Endothelial cell of umbilical vein (primary cell): ENCODE measurements at regions not wholly inside any gene's neighbourhood (a gene's known extent, or its start where the extent isn't known, plus 50 kb on each side); places are given as distances from the start of the nearest gene placed in this dataset.

Source experiments
- BruUV-seq: library from RNA; stranded (reverse); fragments of 400-500 nt; replicated peaks from 2 replicates; lab custom pipeline; 2021; lab: Mats Ljungman, UMichigan
- CTCF ChIA-PET: fragments of 300-600, 350-600 bp; sonication (Branson Sonifier 250); formaldehyde crosslinking; loops from one replicate; lab custom pipeline; 2021; ENCODE audit warnings: antibody characterized with exemption, inconsistent platforms; lab: Charles Lee
- POLR2A ChIA-PET: fragments of 300-600, 350-600 bp; sonication (Branson Sonifier 250); formaldehyde crosslinking; loops from one replicate; lab custom pipeline; 2021; ENCODE audit warnings: antibody characterized with exemption, inconsistent platforms; lab: Charles Lee
- DNase-seq: peaks from one replicate; pipeline ENCODE4 v3.0.0-alpha.2; 2011; ENCODE audit warnings: low read depth, low spot score
- FAIRE-seq: peaks from 2 replicates; lab custom pipeline; 2011; peaks lifted over from hg19 to GRCh38; lab: Jason Lieb, UNC
- H2AFZ ChIP-seq: 2 replicates; pipeline ENCODE4 v1.6.0; 2012; ENCODE audit warnings: low read depth, low read length, control low read depth, inconsistent platforms
- H3K27ac ChIP-seq: 2 replicates; pipeline ENCODE4 v1.5.1; 2011; ENCODE audit warnings: low read depth, mild to moderate bottlenecking, control low read depth, low read length, moderate library complexity; ENCODE audit not compliant: insufficient read depth
- H3K27me3 ChIP-seq, 2 experiments: 2 replicates each; pipeline versions ENCODE4 v1.6.0 to v1.6.1; 2011; ENCODE audit warnings: low read length in 2 of 2, mixed read lengths in 1 of 2; ENCODE audit not compliant: control insufficient read depth in 2 of 2, insufficient read depth in 2 of 2
- H3K36me3 ChIP-seq, 2 experiments: 2 replicates in 1 of 2; 3 replicates in 1 of 2; pipeline ENCODE4 v1.5.1; 2011; ENCODE audit warnings: low read length in 2 of 2, mild to moderate bottlenecking in 1 of 2, moderate library complexity in 1 of 2; ENCODE audit not compliant: control insufficient read depth in 2 of 2, insufficient read depth in 2 of 2; ENCODE audit errors: extremely low read depth in 1 of 2
- H3K4me1 ChIP-seq: 3 replicates; pipeline ENCODE4 v1.5.1; 2011; ENCODE audit warnings: mild to moderate bottlenecking, low read length; ENCODE audit not compliant: control insufficient read depth, insufficient read depth; ENCODE audit errors: extremely low read depth
- H3K4me2 ChIP-seq: 2 replicates; pipeline ENCODE4 v1.6.1; 2011; ENCODE audit warnings: low read length, control low read depth, mixed read lengths; ENCODE audit not compliant: insufficient read depth
- H3K4me3 ChIP-seq, 3 experiments: fragments of 200-600 bp in 1 of 3; sonication (generic), shearing (Covaris generic) in 1 of 3; replicated peaks in 1 of 3; 2 replicates each; pipeline ENCODE4 v1.5.1; 2011 to 2016; ENCODE audit warnings: control low read depth in 3 of 3, low read length in 3 of 3, mild to moderate bottlenecking in 2 of 3, inconsistent platforms in 1 of 3, low read depth in 1 of 3, moderate library complexity in 1 of 3; ENCODE audit not compliant: insufficient read depth in 1 of 3
- H3K79me2 ChIP-seq: 2 replicates; pipeline ENCODE4 v1.6.0; 2012; ENCODE audit warnings: low read length, inconsistent platforms; ENCODE audit not compliant: control insufficient read depth, insufficient read depth
- H3K9ac ChIP-seq: replicated peaks from 2 replicates; pipeline ENCODE3; 2011; ENCODE audit warnings: low read length, control low read depth; ENCODE audit not compliant: insufficient read depth; ENCODE audit errors: extremely low read depth
- H3K9me1 ChIP-seq: replicated peaks from 3 replicates; pipeline ENCODE4 v1.6.0; 2011; ENCODE audit warnings: mild to moderate bottlenecking, low read length; ENCODE audit not compliant: control insufficient read depth, insufficient read depth; ENCODE audit errors: extremely low read depth
- H3K9me3 ChIP-seq: replicated peaks from 2 replicates; pipeline ENCODE4 v1.5.1; 2012; ENCODE audit warnings: low read length, inconsistent platforms; ENCODE audit not compliant: control insufficient read depth, insufficient read depth
- H4K20me1 ChIP-seq: replicated peaks from 2 replicates; pipeline ENCODE3; 2011; ENCODE audit warnings: mild to moderate bottlenecking, low read length; ENCODE audit not compliant: control insufficient read depth, insufficient read depth; ENCODE audit errors: extremely low read depth
- CTCF ChIP-seq, 2 donors: IDR thresholded peaks; 1 replicate in 1 of 2; 2 replicates in 1 of 2; pipeline ENCODE4 v1.5.1; 2011; ENCODE audit warnings: low read length in 2 of 2, mild to moderate bottlenecking in 2 of 2, moderate library complexity in 2 of 2, control low read depth in 1 of 2, inconsistent platforms in 1 of 2, low read depth in 1 of 2; ENCODE audit not compliant: insufficient read depth in 1 of 2; ENCODE audit errors: extremely low read depth in 1 of 2
- EZH2 ChIP-seq: IDR thresholded peaks from 2 replicates; pipeline ENCODE4 v1.6.1; 2012; ENCODE audit warnings: borderline replicate concordance, low read depth, mild to moderate bottlenecking, moderate library complexity, low read length, inconsistent platforms; ENCODE audit not compliant: severe bottlenecking
- FOS ChIP-seq: IDR thresholded peaks from 2 replicates; pipeline ENCODE4 v1.6.1; 2011; ENCODE audit warnings: mild to moderate bottlenecking, low read length, moderate library complexity, borderline replicate concordance; ENCODE audit not compliant: insufficient read depth
- GATA2 ChIP-seq: IDR thresholded peaks from 2 replicates; pipeline ENCODE4 v1.7.0; 2011; ENCODE audit warnings: low read depth, mild to moderate bottlenecking, moderate library complexity, mixed read lengths, low read length; ENCODE audit not compliant: insufficient read length, insufficient read depth
- JUN ChIP-seq: IDR thresholded peaks from 2 replicates; pipeline ENCODE4 v1.6.1; 2011; ENCODE audit warnings: borderline replicate concordance, low read depth; ENCODE audit not compliant: insufficient read length, insufficient read depth
- MAX ChIP-seq: IDR thresholded peaks from 2 replicates; pipeline ENCODE4 v1.6.1; 2011; ENCODE audit not compliant: insufficient read depth, insufficient read length
- MYC ChIP-seq: IDR thresholded peaks from one replicate; pipeline ENCODE4 v1.6.1; 2011; ENCODE audit warnings: mild to moderate bottlenecking, low read depth, low read length
- POLR2A ChIP-seq: IDR thresholded peaks from 2 replicates; pipeline ENCODE4 v1.6.1; 2012; ENCODE audit warnings: low read depth, mild to moderate bottlenecking, control low read depth, low read length
- POLR2AphosphoS5 ChIP-seq: IDR thresholded peaks from 2 replicates; pipeline ENCODE4 v1.6.1; 2012; ENCODE audit warnings: low read depth, mild to moderate bottlenecking, control low read depth, low read length, moderate library complexity; ENCODE audit not compliant: insufficient read depth
- dilution Hi-C: fragments of 300-500 bp; cut with MboI; formaldehyde crosslinking; loops from one replicate; pipeline ENCODE4 v1.15.0; 2019; ENCODE audit warnings: low sequenced_read_pairs; ENCODE audit not compliant: extremely low pct_ligation_motif_present
- intact Hi-C: fragments of 100-400 bp; cut with micrococcal nuclease; formaldehyde crosslinking; loops from one replicate; pipeline ENCODE4 v1.10.0; 2022

GRCh38 chr14:104424406-104425072 is 155.0 kb upstream of the C14orf180 start:
- Histone ChIP-seq H3K4me2 (no peak overlapping the region), H3K4me1 (no peaks in the 10 kb centered on the region), H3K36me3 (no peaks in the 10 kb centered on the region), H3K4me3 (no peak overlapping the region), H2AFZ (no peak overlapping the region), H3K9me1 (no peaks in the 10 kb centered on the region), H3K27ac (no peak overlapping the region), H3K27me3 (no peaks in the 10 kb centered on the region), H3K9ac (no peak overlapping the region), H3K79me2 (no peaks in the 10 kb centered on the region), H3K9me3 (no peaks in the 10 kb centered on the region), H4K20me1 (no peaks in the 10 kb centered on the region)
- intact Hi-C loops = no loop called here
- TF ChIP-seq EZH2 = no peak
- TF ChIP-seq JUN = no peak
- TF ChIP-seq FOS = no peak
- no peak for TF ChIP-seq MAX
- TF ChIP-seq GATA2 = no peak
- no peak for TF ChIP-seq POLR2AphosphoS5
- TF ChIP-seq MYC = no peak
- no peak for TF ChIP-seq POLR2A
- no peak for TF ChIP-seq CTCF (IDR thresholded peaks at IDR 0.05; ENCODE audit: extremely low read depth in 1 of 2, insufficient read depth in 1 of 2, low read depth in 1 of 2, low read length in 2 of 2)
- FAIRE-seq (no peak), DNase-seq (no peak)
- CTCF ChIA-PET = interaction anchor here (0.7 kb wide), 1 partner anchor 27 kb away, joined by 3 read pairs; no protein-coding TSS in a partner anchor
- BruUV-seq = no TSS peak
- dilution Hi-C loops = no loop called here
- POLR2A ChIA-PET = no interaction called here
